ENCODE measurements at regions not wholly inside any gene's neighbourhood (a gene's known extent, or its start where the extent isn't known, plus 50 kb on each side); places are given as distances from the start of the nearest gene placed in this dataset.

DNA sequence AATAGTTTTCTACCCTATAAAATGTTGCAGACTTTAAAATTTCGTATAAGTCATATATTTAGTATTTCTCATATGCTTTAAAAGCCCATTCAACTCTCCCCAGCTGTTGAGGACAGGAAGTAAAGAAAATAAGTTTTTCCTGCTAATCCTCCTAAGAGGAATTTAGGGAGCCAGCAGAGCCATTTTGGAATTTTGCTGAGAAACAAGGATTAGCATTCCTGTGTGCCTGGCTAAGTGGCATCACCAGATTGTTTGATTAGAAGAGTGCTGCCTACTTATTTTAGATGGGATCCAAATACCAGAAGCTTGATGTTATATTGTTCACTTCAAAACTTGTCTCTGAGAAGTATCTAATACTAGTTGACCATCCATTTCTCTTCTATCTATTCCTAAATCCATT, 131.2 kb upstream of the HHIP start:
- TF ChIP-seq, protein P1, sequence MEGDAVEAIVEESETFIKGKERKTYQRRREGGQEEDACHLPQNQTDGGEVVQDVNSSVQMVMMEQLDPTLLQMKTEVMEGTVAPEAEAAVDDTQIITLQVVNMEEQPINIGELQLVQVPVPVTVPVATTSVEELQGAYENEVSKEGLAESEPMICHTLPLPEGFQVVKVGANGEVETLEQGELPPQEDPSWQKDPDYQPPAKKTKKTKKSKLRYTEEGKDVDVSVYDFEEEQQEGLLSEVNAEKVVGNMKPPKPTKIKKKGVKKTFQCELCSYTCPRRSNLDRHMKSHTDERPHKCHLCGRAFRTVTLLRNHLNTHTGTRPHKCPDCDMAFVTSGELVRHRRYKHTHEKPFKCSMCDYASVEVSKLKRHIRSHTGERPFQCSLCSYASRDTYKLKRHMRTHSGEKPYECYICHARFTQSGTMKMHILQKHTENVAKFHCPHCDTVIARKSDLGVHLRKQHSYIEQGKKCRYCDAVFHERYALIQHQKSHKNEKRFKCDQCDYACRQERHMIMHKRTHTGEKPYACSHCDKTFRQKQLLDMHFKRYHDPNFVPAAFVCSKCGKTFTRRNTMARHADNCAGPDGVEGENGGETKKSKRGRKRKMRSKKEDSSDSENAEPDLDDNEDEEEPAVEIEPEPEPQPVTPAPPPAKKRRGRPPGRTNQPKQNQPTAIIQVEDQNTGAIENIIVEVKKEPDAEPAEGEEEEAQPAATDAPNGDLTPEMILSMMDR (IDR thresholded peaks at IDR 0.05), result no peak
- DNase-seq (no peak), ATAC-seq (no peak)
- intact Hi-C loops (cut with DNase I), result no loop called here
- no peaks in the 10 kb centered on the region for H3K4me1 ChIP-seq
- H3K27ac ChIP-seq, result no peak overlapping the region
- no peak overlapping the region for H3K4me3 ChIP-seq
- no peaks in the 10 kb centered on the region for H3K9me3 ChIP-seq
- WGBS, 2 donors, result 50 to 76% methylated on average over 1 of the region's 1 CpG
- peaks cover 0 to 7% (median 0%) of the 10 kb centered on the region in 7 donors for H3K27me3 ChIP-seq
- H3K36me3 ChIP-seq, result no peaks in the 10 kb centered on the region

DNA sequence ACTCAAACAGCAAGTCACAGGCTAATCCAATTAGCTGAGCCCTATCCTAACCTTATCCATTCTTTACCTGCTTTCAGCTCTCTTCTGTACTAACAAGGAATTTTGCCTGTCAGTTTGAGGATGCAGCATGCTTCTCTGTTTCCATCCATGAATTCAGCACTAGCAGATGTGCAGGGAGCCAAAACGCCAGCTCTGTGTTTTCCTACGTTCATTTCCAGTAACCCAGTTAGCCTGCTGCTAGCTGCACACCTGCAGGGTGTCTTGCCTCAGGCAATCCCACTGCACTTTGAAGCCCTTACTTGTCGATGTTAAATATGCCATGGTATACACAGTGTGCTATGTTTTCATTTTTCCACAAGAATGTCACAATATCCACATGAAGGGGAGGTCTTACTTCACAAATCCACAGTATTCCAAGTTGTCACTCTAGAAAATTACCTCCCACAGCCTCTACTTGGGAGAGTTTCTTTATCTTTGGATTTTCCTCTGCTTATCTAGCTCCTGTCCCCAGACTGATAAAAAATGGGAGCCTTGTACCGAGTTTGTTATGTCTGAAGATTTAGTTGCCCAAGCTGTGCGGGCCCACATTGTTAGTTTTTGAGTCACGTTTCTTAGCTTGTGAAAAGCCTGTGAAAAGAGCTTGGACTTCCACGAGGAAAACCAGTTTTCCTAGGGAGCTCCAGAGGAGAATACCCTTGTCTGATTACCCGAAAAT, 127.6 kb upstream of the HHIP start:
- ATAC-seq (no peak), DNase-seq (no peak)
- H3K27ac ChIP-seq, result no peak overlapping the region
- H3K4me3 ChIP-seq, result no peak overlapping the region
- intact Hi-C loops (cut with DNase I), result no loop called here
- H3K36me3 ChIP-seq, result no peaks in the 10 kb centered on the region
- no peaks in the 10 kb centered on the region for H3K4me1 ChIP-seq
- peaks cover 0 to 4% (median 0%) of the 10 kb centered on the region in 11 donors for H3K9me3 ChIP-seq
- 50 to 59% methylated on average over 8 of the region's 8 CpGs for WGBS, 2 donors
- TF ChIP-seq, protein P1 (IDR thresholded peaks at IDR 0.05), result no peak
- peaks cover 0 to 7% (median 0%) of the 10 kb centered on the region in 7 donors for H3K27me3 ChIP-seq

GRCh38 chr4:144531841-144532240, 114.1 kb upstream of the HHIP start:
- no peak for DNase-seq
- 58 to 78% methylated on average over 2 of the region's 2 CpGs for WGBS, 2 donors
- intact Hi-C loops (cut with DNase I), result no loop called here
- Histone ChIP-seq H3K4me1 (no peaks in the 10 kb centered on the region), H3K9me3 (peaks cover 0 to 5% (median 0%) of the 10 kb centered on the region in 11 donors), H3K4me3 (no peak overlapping the region), H3K36me3 (no peaks in the 10 kb centered on the region), H3K27me3 (no peaks in the 10 kb centered on the region), H3K27ac (no peak overlapping the region)
- TF ChIP-seq, protein P1 (IDR thresholded peaks at IDR 0.05), result no peak
- no peak for ATAC-seq

DNA sequence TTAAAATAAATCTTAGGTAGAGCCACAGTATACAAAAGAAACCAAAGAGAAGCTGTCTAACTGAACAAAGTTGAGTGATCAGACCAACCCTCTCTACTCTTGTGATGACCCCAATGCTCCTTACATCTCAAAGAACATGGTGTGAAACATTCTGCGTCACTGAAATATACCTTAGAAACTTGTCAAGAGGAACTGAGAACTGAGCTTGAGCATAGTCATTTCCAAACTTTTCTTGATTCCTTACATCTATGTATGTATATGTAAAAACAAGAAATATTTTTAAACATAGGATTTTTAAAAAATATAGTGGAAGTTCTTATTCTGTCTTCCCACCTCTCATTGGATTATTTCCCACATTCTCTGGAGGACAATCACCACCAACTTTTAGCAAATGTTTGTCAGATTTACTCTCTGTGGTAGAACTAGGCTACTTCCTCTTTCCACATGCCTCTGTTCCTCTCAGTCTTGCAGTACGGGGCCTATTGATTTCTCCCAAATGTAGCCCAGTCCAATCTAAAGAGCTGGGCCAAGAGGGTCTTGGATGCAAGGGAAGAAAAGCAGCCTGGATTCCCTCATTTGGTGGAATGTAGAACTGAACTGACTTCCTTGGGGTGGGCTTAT, 98.2 kb upstream of the HHIP start:
- no peaks in the 10 kb centered on the region for H3K4me1 ChIP-seq
- DNase-seq (no peak), ATAC-seq (no peak)
- TF ChIP-seq, protein P1 (IDR thresholded peaks at IDR 0.05), result no peak
- H3K27me3 ChIP-seq, result no peaks in the 10 kb centered on the region
- no peak overlapping the region for H3K4me3 ChIP-seq
- no peaks in the 10 kb centered on the region for H3K36me3 ChIP-seq
- intact Hi-C loops (cut with DNase I), result no loop called here
- H3K9me3 ChIP-seq, result peaks cover 0 to 8% (median 0%) of the 10 kb centered on the region in 11 donors
- WGBS, 2 donors, result 79 to 81% methylated on average over 2 of the region's 2 CpGs
- H3K27ac ChIP-seq, result no peak overlapping the region
